HG02981 (cell line): ENCODE measurements at regions not wholly inside any gene's neighbourhood (a gene's known extent, or its start where the extent isn't known, plus 50 kb on each side); places are given as distances from the start of the nearest gene placed in this dataset.

Experiments used
- ATAC-seq: cut with Tn5 transposase; IDR thresholded peaks from one replicate; pipeline ENCODE4 v1.9.1; 2021; ENCODE audit warnings: mild to moderate bottlenecking, moderate library complexity; ENCODE audit not compliant: unreplicated experiment

- no peak for ATAC-seq
These were observed 600.9 kb downstream of the SI start for GRCh38 chr3:164477403-164477802.

GRCh38 chr3:164476631-164477030 lies 601.7 kb downstream of the SI start:
- ATAC-seq = no peak

GRCh38 chr3:164470471-164470870 lies 607.8 kb downstream of the SI start:
- no peak for ATAC-seq

DNA sequence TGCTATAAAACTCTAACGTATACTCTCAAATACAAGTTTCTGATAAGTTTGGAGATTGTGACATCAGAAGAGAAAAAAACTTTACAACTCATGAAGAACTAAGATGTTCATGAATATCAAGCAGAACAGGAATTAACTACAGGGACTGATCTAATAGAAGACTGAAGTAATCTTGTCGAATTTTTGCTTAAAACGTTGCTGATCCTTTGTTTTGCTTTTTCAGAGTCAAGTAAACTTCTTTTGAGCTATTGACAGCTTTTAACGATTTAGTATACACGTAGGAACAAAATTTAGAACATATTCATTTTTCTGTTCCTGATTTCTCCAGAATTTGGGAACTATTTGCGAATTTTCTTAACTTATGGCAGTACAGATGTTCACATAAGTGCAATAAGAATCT lies 610.2 kb downstream of the SI start:
- no peak for ATAC-seq

DNA sequence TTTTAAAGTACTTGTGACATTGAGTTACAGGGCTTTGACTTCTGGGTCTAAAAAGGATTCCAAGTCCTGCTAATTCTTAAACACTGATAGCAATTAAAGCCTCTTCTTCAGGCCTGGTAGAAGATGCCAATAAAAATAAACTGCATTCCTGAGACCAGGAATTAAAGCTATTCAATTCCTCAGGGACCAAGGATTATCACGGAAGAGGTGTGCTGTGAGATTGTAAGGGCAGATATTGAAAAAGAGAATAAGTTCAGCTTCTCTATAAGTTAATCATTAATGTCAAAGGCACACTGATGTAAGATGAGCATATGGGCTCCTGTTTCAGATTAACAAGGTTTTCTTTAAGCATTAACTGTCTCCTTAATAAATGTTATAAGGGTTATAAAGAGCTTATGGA lies 611.3 kb downstream of the SI start:
- ATAC-seq = no peak

DNA sequence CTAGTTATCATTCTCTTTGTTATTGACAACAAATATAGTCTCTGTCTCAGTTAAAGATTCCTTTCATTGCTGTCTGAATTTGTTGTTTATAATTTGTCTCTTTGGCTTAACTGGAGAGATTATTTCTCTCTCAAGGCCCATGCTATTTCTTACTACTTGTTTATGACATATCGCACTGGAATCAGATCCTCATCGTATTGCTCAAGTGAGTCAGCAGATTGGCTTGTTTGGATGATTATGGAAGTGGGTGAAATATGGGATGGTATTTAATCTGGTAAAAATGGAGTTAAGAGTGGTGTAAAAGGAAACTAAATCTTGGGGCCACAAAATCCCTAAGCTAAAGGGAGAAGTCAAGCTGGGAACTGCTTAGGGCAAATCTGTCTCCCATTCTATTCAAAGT lies 613.1 kb downstream of the SI start:
- no peak for ATAC-seq

GRCh38 chr3:164460851-164461250 lies 617.4 kb downstream of the SI start:
- no peak for ATAC-seq

DNA sequence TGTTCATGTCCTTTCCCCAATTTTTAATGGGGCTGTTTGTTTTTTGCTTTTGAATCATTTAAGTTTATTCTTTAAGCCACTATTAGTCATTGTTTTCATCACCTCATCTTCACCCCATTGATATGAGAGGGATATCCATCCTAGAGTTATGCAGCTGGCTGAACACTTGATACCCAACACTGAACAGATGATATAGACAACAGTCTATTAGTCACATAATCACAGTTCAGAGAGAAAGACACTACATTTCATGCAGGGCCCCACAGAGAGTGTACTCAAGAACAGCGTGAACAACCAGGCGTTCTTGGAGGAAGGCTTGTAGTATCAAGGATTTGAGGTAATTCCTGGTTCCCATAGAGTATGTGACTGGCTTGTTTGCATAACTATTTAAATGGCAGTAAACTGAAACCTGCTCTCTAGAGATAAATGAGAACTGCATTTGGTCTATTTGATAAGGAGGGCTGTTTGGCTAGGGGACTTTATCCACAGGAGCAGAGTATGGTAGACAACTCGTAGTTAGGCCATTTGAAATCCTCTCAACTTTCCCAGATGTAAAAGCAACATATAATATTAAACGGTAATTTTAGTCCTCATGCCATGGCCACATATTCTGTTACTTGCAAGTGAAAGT lies 618.7 kb downstream of the SI start:
- no peak for ATAC-seq

- ATAC-seq = no peak
These were observed 619.3 kb downstream of the SI start for GRCh38 chr3:164458986-164459385.

GRCh38 chr3:164453714-164454113 lies 624.6 kb downstream of the SI start:
- no peak for ATAC-seq

DNA sequence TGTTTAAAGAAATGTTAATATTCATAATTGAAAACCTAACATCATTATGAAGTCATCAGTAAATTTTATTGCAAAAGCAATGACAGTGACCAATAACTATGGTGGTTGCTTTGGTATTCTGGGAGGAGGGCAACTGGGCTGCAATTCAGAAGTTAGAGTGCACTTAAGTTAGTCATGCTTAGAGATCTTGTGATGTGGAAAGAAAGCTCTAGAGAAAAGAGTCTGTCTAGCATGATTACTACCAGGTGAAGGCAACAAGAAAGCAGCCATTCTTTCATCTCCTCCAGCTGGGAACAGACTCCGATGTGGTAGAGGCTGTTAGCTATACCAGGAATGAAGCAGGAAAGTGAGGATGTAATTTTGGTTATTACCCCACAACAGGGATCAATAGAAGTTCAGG lies 625.6 kb downstream of the SI start:
- ATAC-seq = no peak

GRCh38 chr3:164451072-164451910 lies 627.0 kb downstream of the SI start:
- ATAC-seq = no peak

- ATAC-seq = no peak
These were observed 627.9 kb downstream of the SI start for GRCh38 chr3:164450276-164450905.

GRCh38 chr3:164419220-164419619 lies 659.1 kb downstream of the SI start:
- no peak for ATAC-seq

DNA sequence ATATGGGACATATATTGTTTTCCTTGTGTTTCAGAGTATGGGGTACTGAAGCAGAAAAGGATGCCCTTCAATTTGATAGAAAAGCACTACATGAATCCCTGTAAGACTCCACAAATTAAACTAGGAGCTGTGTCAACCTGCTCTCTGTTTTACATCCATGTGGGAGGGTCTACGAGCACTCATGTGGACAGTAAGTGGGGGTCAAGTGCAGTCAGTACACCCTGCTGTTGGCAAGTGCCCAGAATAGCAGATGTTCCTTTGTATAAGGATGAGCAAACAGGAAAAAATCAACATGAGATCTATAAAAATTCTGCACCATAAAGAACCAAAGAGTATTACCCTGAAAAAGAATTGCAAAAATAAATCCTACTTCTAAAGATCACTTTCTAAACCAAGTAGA lies 659.9 kb downstream of the SI start:
- ATAC-seq = no peak

DNA sequence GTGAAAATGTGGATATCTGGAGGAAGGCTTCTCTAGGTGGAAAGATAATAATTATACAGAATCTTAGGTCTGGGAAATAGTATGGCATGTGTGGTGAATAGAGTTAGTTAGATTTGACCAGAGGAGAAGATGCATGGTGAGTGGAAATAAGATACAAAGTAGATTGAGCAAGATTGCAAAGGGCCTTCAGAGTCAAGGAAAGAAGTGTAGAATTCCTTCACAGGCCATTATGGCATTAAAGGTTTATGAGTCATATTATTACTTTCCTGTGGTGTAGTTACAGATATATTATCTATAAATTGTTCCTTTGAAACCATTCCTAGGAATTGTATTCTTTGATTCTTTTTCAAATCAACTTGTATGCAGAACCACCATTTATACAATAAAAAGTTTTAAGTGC lies 660.3 kb downstream of the SI start:
- ATAC-seq = no peak

DNA sequence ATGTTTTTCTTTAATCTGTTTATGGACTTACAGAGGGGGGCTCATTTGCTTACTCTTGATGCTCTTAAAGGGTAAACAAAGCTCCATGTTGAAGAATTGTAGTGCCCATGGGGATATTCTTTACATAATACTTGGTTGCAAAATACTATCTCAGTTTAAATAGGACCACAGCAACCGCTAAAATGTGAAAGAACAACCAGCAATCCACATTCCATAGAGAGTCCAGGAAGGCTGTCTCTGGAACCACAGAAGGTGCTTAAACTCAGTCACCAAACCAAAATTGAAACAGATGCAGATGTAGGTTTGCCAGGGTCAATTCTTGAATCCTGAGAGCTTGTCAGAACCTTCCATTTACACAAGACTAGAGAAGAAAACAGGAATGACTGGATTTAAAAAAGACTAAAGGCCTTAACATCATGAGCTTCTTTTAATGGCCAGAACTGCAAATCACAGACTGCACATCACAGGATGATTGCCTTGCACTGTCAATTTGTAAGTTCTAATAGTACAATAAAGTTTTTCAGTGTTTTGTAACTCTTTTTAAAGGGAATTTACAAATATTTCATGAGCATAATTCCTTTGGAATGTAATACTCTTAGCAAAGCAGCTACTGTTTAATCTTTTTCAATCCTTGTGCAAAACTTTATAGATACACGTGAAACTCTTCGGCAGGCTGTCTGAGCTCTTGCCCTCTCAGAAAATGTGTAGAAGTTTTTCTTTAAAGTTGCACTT lies 661.6 kb downstream of the SI start:
- no peak for ATAC-seq

DNA sequence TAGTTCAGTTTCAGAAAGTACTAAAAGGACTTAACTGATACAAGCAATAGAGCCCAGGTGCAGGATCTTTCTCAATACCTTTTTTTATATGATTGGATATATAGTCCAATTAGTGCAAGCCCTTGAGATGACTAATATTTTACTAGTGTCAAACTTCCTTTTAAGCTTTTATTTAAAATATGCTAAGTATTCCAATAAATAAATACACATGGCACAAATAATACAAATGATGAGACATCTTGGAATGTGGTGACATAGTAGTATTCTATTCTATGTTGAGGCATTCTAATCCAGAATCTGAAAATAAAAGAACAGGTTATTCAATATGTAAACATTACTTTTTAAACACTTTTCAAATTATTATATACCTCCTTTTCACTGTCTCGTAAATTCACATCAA lies 670.0 kb downstream of the SI start:
- ATAC-seq = no peak

- ATAC-seq = no peak
These were observed 671.2 kb downstream of the SI start for GRCh38 chr3:164407111-164407510.

GRCh38 chr3:164406281-164406680 lies 672.0 kb downstream of the SI start:
- no peak for ATAC-seq

DNA sequence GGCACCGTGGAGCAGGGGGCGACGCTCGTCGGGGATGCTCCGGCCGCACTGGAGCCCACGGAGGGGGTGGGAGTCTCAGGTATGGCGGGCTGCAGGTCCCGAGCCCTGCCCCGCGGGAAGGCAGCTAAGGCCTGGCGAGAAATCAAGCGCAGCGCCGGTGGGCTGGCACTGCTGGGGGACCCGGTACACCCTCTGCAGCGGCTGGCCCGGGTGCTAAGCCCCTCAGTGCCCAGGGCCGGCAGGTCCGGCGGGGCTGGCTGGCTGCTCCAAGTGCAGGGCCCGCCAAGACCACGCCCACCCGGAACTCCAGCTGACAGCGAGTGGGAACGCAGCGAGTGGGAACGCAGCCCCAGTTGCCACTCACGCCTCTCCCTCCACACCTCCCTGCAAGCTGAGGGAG lies 676.4 kb downstream of the SI start:
- no peak for ATAC-seq
